CD8-positive, alpha-beta memory T cell (primary cell): ENCODE measurements at regions not wholly inside any gene's neighbourhood (a gene's known extent, or its start where the extent isn't known, plus 50 kb on each side); places are given as distances from the start of the nearest gene placed in this dataset.
A peak's percentile ranks its signal among the peaks of the same experiment; 100 is the strongest.

Experiments used
- CTCF ChIA-PET: fragments of 350-600 bp; sonication (Branson Sonifier 250); formaldehyde crosslinking; loops from one replicate; lab custom pipeline; 2021; ENCODE audit warnings: antibody characterized with exemption; lab: Charles Lee
- POLR2A ChIA-PET: fragments of 350-600 bp; sonication (Branson Sonifier 250); formaldehyde crosslinking; loops from one replicate; lab custom pipeline; 2021; ENCODE audit warnings: antibody characterized with exemption; lab: Charles Lee
- DNase-seq, 5 donors: peaks; one replicate each; pipeline versions ENCODE4 v3.0.0 to v3.0.0-alpha.2; 2020 to 2022; ENCODE audit warnings: mixed read lengths in 1 of 5
- H3K27ac ChIP-seq: one replicate; pipeline ENCODE4 v1.7.0; 2013; ENCODE audit warnings: low read depth, mild to moderate bottlenecking, low read length, moderate library complexity
- H3K27me3 ChIP-seq: 2 replicates; pipeline ENCODE4 v1.7.0; 2013; ENCODE audit warnings: low read length, mild to moderate bottlenecking; ENCODE audit not compliant: insufficient read depth, poor library complexity, severe bottlenecking
- H3K36me3 ChIP-seq: 2 replicates; pipeline ENCODE4 v1.7.0; 2013; ENCODE audit warnings: mild to moderate bottlenecking, low read length, moderate library complexity; ENCODE audit not compliant: insufficient read depth
- H3K4me1 ChIP-seq: 2 replicates; pipeline ENCODE4 v1.7.0; 2013; ENCODE audit warnings: mild to moderate bottlenecking, low read length, moderate library complexity; ENCODE audit not compliant: insufficient read depth
- H3K4me3 ChIP-seq: 2 replicates; pipeline ENCODE4 v1.7.0; 2013; ENCODE audit warnings: mild to moderate bottlenecking, low read length
- H3K9me3 ChIP-seq: 2 replicates; pipeline ENCODE4 v1.7.0; 2013; ENCODE audit warnings: mild to moderate bottlenecking, low read length
- H3K27ac Mint-ChIP-seq, 8 donors: one replicate each; pipeline ENCODE4 v1.8.0; 2020 to 2021; ENCODE audit warnings: mixed read lengths in 8 of 8, mild to moderate bottlenecking in 6 of 8, inconsistent platforms in 3 of 8, moderate library complexity in 3 of 8
- H3K27me3 Mint-ChIP-seq, 2 donors: one replicate each; pipeline ENCODE4 v1.8.0; 2020 to 2021; ENCODE audit warnings: mixed read lengths in 2 of 2, mild to moderate bottlenecking in 1 of 2, moderate library complexity in 1 of 2
- H3K36me3 Mint-ChIP-seq, 3 donors: one replicate each; pipeline ENCODE4 v1.8.0; 2020 to 2021; ENCODE audit warnings: mixed read lengths in 3 of 3, inconsistent platforms in 1 of 3, mild to moderate bottlenecking in 1 of 3
- H3K4me1 Mint-ChIP-seq, 3 donors: one replicate each; pipeline ENCODE4 v1.8.0; 2020 to 2021; ENCODE audit warnings: mixed read lengths in 3 of 3, inconsistent platforms in 1 of 3, mild to moderate bottlenecking in 1 of 3
- H3K4me3 Mint-ChIP-seq, 7 donors: one replicate each; pipeline ENCODE4 v1.8.0; 2020 to 2021; ENCODE audit warnings: mixed read lengths in 7 of 7, mild to moderate bottlenecking in 6 of 7, moderate library complexity in 4 of 7, inconsistent platforms in 2 of 7
- H3K9me3 Mint-ChIP-seq, 5 donors: one replicate each; pipeline ENCODE4 v1.8.0; 2020 to 2022; ENCODE audit warnings: mixed read lengths in 5 of 5, mild to moderate bottlenecking in 3 of 5, moderate library complexity in 2 of 5, inconsistent platforms in 1 of 5

DNA sequence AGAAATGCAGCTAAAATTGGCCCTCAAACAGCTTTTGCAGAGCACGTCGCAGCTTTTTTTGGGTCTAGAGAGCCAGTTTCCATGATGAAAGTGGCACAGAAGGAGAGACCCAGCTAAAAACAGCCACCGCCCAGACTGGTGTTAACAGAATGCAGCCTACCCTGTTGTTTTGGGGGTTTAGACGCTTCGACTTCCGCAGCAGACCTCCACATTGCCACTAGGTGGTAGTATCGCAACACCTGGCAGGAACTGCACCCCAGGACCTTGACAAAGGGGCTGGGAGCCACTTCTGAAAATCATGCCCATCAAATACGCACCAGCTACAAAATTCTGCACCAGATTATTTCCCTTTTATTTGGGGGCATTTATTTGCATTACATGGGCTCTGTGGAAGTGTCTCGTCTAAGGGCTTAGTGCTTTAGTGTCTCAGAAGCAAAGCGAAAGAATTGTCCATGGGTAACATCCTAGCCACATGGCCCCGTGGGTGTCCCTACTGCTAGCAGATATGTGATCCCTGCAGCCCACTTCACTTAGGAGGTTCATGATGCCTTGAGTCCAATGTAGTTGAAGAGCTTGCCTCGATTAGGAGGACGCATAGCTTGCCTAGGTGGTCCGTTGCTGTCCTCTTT lies 167.1 kb downstream of the HAPSTR1 start:
- ChIA-PET CTCF (interaction anchor here (1.0 kb wide), 1 partner anchor 10 kb away, joined by 3 read pairs; no protein-coding TSS in a partner anchor), POLR2A (no interaction called here)
- Histone ChIP-seq H3K4me3 (no peak overlapping the region), H3K27me3 (no peaks in the 10 kb centered on the region), H3K9me3 (no peaks in the 10 kb centered on the region), H3K36me3 (no peaks in the 10 kb centered on the region), H3K4me1 (no peaks in the 10 kb centered on the region), H3K27ac (no peak overlapping the region)
- Mint-ChIP-seq H3K27me3 (peaks cover 3 to 33% of the 10 kb centered on the region in 2 donors), H3K4me1 (peaks cover 0 to 1% (median 0%) of the 10 kb centered on the region in 3 donors), H3K36me3 (peaks cover 0 to 3% (median 0%) of the 10 kb centered on the region in 3 donors), H3K4me3 (no peak overlapping the region), H3K27ac (no peak overlapping the region), H3K9me3 (peaks cover 0 to 3% (median 2%) of the 10 kb centered on the region in 5 donors)
- peak in 2 of 5 donors; percentile 0 to 2 for DNase-seq

DNA sequence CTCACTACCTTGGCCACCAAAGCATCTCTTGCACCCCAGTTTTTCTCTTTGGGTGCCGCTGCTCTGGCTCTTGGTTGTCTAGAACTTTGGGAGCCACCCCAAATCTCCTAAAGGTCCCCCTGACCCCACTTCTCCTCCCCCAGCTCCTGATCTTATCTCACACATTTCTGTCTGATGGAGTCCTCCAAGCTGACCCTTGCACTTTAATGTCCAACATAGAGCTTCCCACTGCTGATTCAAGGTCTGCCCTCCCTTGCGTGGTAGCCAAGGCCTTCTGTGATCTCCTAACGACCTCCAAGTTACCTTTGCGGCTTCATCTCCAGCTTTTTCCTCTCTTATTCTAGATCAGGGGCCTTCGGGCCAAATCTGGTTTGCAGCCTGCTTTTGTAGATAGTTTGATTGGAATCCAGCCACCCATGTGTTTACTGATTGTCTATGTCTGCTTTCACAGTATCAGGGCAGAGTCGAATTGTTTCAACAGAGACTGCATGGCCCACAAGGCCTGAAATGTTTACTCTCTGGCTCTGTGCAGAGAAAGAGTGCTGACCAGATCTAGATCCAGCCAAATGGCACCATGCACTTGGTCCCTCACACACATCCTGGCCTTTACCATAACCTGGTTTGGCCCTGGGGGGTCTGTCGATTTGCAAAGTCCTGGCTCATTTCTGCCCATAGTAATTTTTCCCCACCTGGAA lies 168.6 kb downstream of the HAPSTR1 start:
- peaks cover 0 to 24% of the 10 kb centered on the region in 2 donors for H3K27me3 Mint-ChIP-seq
- H3K9me3 Mint-ChIP-seq, result peaks cover 0 to 3% (median 0%) of the 10 kb centered on the region in 5 donors
- H3K36me3 Mint-ChIP-seq, result peaks cover 0 to 3% (median 0%) of the 10 kb centered on the region in 3 donors
- H3K4me3 Mint-ChIP-seq, result peak overlapping the region in 1 of 7 donors; percentile 46
- Histone ChIP-seq H3K9me3 (no peaks in the 10 kb centered on the region), H3K27ac (no peak overlapping the region), H3K27me3 (no peaks in the 10 kb centered on the region), H3K36me3 (no peaks in the 10 kb centered on the region), H3K4me3 (no peak overlapping the region), H3K4me1 (no peaks in the 10 kb centered on the region)
- H3K27ac Mint-ChIP-seq, result no peak overlapping the region
- ChIA-PET POLR2A (no interaction called here), CTCF (no interaction called here)
- no peak for DNase-seq
- H3K4me1 Mint-ChIP-seq, result peaks cover 0 to 1% (median 0%) of the 10 kb centered on the region in 3 donors

DNA sequence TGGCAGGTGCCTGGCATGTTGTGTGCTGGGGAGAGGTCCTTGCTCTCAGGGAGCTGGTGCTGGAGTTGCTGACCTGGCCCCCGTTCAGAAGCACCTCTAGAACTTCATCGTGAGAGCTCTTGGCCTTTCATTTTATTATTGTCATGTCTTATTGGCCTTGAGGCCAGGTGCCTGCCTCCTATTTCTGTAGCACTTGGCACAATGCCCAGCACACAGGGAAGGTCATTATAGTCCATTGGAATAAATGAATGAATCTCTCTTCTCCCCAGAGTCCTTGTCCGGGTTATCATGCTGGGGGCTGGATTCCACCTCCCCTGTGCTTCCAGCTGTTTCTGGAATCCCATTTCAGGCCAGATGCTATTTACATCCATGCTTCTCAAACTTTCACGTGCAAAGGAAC lies 169.2 kb downstream of the HAPSTR1 start:
- no peak overlapping the region for H3K4me3 Mint-ChIP-seq
- H3K4me1 ChIP-seq, result no peaks in the 10 kb centered on the region
- peaks cover 0 to 3% (median 0%) of the 10 kb centered on the region in 5 donors for H3K9me3 Mint-ChIP-seq
- CTCF ChIA-PET, result no interaction called here
- no peak overlapping the region for H3K27ac Mint-ChIP-seq
- H3K27ac ChIP-seq, result no peak overlapping the region
- POLR2A ChIA-PET, result no interaction called here
- peaks cover 0 to 20% of the 10 kb centered on the region in 2 donors for H3K27me3 Mint-ChIP-seq
- peaks cover 0 to 1% (median 0%) of the 10 kb centered on the region in 3 donors for H3K4me1 Mint-ChIP-seq
- H3K9me3 ChIP-seq, result no peaks in the 10 kb centered on the region
- no peak overlapping the region for H3K4me3 ChIP-seq
- DNase-seq, result no peak
- H3K36me3 ChIP-seq, result no peaks in the 10 kb centered on the region
- H3K27me3 ChIP-seq, result no peaks in the 10 kb centered on the region
- peaks cover 0 to 3% (median 0%) of the 10 kb centered on the region in 3 donors for H3K36me3 Mint-ChIP-seq

GRCh38 chr16:9261376-9261775 lies 169.9 kb downstream of the HAPSTR1 start:
- no peak overlapping the region for H3K27ac ChIP-seq
- no peak overlapping the region for H3K27ac Mint-ChIP-seq
- H3K27me3 Mint-ChIP-seq, result peaks cover 0 to 18% of the 10 kb centered on the region in 2 donors
- H3K4me1 ChIP-seq, result no peaks in the 10 kb centered on the region
- H3K4me1 Mint-ChIP-seq, result peaks cover 0 to 1% (median 0%) of the 10 kb centered on the region in 3 donors
- H3K4me3 ChIP-seq, result no peak overlapping the region
- no peak for DNase-seq
- no peaks in the 10 kb centered on the region for H3K36me3 ChIP-seq
- H3K9me3 Mint-ChIP-seq, result peaks cover 0 to 3% (median 0%) of the 10 kb centered on the region in 5 donors
- CTCF ChIA-PET, result no interaction called here
- no peaks in the 10 kb centered on the region for H3K27me3 ChIP-seq
- H3K36me3 Mint-ChIP-seq, result peaks cover 0 to 3% (median 0%) of the 10 kb centered on the region in 3 donors
- no peak overlapping the region for H3K4me3 Mint-ChIP-seq
- H3K9me3 ChIP-seq, result no peaks in the 10 kb centered on the region
- POLR2A ChIA-PET, result no interaction called here

DNA sequence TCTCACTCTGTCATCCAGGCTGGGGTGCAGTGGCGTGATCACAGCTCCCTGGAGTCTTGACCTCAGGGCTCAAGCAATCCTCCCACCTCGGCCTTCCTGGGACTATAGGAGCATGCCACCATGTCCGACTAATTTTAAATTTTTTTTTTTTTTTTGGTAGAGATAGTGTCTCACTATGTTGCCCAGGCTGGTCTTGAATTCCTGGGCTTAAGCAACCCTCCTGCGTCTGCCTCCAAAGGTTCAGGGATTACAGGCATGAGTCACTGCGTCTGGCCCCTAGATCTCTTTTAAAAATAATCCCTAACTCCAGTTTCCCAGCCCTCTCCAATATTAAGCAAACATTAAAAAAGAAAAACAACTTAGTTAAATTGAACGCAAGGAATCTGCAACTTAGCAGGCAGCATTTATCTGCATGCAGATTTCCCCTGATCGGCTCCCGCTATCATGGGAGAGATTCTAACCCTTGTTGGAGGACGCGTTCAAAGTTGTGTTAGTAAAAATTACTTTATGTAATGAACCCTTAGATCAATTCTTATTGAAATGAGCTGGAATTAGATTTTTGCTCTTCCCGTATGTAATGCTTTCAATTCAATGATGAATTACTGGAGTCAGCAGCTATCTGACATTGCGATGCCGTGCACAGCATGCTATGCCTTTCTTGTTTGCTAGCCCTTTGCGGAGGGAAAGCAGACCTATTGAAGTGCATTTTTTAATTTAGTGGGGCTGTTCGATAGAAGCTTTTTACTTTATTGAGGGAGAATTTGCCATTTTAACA lies 171.7 kb downstream of the HAPSTR1 start:
- Mint-ChIP-seq H3K27ac (no peak overlapping the region), H3K4me3 (no peak overlapping the region), H3K4me1 (peaks cover 0 to 1% (median 0%) of the 10 kb centered on the region in 3 donors), H3K36me3 (peaks cover 0 to 3% (median 0%) of the 10 kb centered on the region in 3 donors), H3K27me3 (peaks cover 0 to 20% of the 10 kb centered on the region in 2 donors), H3K9me3 (peaks cover 0 to 3% (median 0%) of the 10 kb centered on the region in 5 donors)
- Histone ChIP-seq H3K36me3 (no peaks in the 10 kb centered on the region), H3K4me3 (no peak overlapping the region), H3K9me3 (no peaks in the 10 kb centered on the region), H3K27ac (no peak overlapping the region), H3K27me3 (no peaks in the 10 kb centered on the region), H3K4me1 (no peaks in the 10 kb centered on the region)
- no peak for DNase-seq
- CTCF ChIA-PET, result no interaction called here
- POLR2A ChIA-PET, result no interaction called here

GRCh38 chr16:9264067-9264466 lies 172.6 kb downstream of the HAPSTR1 start:
- Histone ChIP-seq H3K36me3 (no peaks in the 10 kb centered on the region), H3K9me3 (no peaks in the 10 kb centered on the region), H3K4me3 (no peak overlapping the region), H3K4me1 (no peaks in the 10 kb centered on the region), H3K27me3 (no peaks in the 10 kb centered on the region), H3K27ac (no peak overlapping the region)
- POLR2A ChIA-PET, result no interaction called here
- Mint-ChIP-seq H3K4me3 (no peak overlapping the region), H3K4me1 (no peaks in the 10 kb centered on the region), H3K9me3 (peaks cover 0 to 3% (median 0%) of the 10 kb centered on the region in 5 donors), H3K36me3 (peaks cover 0 to 3% (median 0%) of the 10 kb centered on the region in 3 donors), H3K27me3 (peaks cover 1 to 18% of the 10 kb centered on the region in 2 donors), H3K27ac (no peak overlapping the region)
- DNase-seq, result no peak
- CTCF ChIA-PET, result no interaction called here

GRCh38 chr16:9268446-9268845 lies 177.0 kb downstream of the HAPSTR1 start:
- H3K36me3 Mint-ChIP-seq, result no peaks in the 10 kb centered on the region
- no peak for DNase-seq
- no peaks in the 10 kb centered on the region for H3K36me3 ChIP-seq
- no peak overlapping the region for H3K4me3 Mint-ChIP-seq
- no peaks in the 10 kb centered on the region for H3K27me3 ChIP-seq
- CTCF ChIA-PET, result interaction anchor here (1.1 kb wide), 1 partner anchor 11 kb away, joined by 3 read pairs; no protein-coding TSS in a partner anchor
- POLR2A ChIA-PET, result no interaction called here
- H3K9me3 Mint-ChIP-seq, result peaks cover 0 to 2% (median 0%) of the 10 kb centered on the region in 5 donors
- no peaks in the 10 kb centered on the region for H3K4me1 ChIP-seq
- peaks cover 1 to 18% of the 10 kb centered on the region in 2 donors for H3K27me3 Mint-ChIP-seq
- H3K4me1 Mint-ChIP-seq, result no peaks in the 10 kb centered on the region
- no peak overlapping the region for H3K27ac Mint-ChIP-seq
- no peak overlapping the region for H3K4me3 ChIP-seq
- no peak overlapping the region for H3K27ac ChIP-seq
- H3K9me3 ChIP-seq, result no peaks in the 10 kb centered on the region
